ENCODE measurements at regions not wholly inside any gene's neighbourhood (a gene's known extent, or its start where the extent isn't known, plus 50 kb on each side); places are given as distances from the start of the nearest gene placed in this dataset.

- DNase-seq = no peak
These were observed 351.8 kb downstream of the ZIC1 start for GRCh38 chr3:147760941-147761340.

GRCh38 chr3:147773116-147773630 is 364.0 kb downstream of the ZIC1 start:
- no peak for DNase-seq

- DNase-seq = no peak
These were observed 366.2 kb downstream of the ZIC1 start for GRCh38 chr3:147775411-147775810.

GRCh38 chr3:147775816-147776530 is 366.8 kb downstream of the ZIC1 start:
- peak; percentile 56 for DNase-seq

GRCh38 chr3:147793841-147794240 is 384.7 kb downstream of the ZIC1 start:
- no peak for DNase-seq

GRCh38 chr3:147794596-147794995 is 385.4 kb downstream of the ZIC1 start:
- no peak for DNase-seq

GRCh38 chr3:147795418-147795817 is 386.3 kb downstream of the ZIC1 start:
- DNase-seq = no peak

- DNase-seq = no peak
These were observed 387.9 kb downstream of the ZIC1 start for GRCh38 chr3:147797095-147797494.

- no peak for DNase-seq
These were observed 390.4 kb downstream of the ZIC1 start for GRCh38 chr3:147799601-147800000.

GRCh38 chr3:147807776-147808175 is 398.6 kb downstream of the ZIC1 start:
- DNase-seq = no peak

- no peak for DNase-seq
These were observed 400.0 kb downstream of the ZIC1 start for GRCh38 chr3:147809206-147809605.

- peak; percentile 13 for DNase-seq
These were observed 403.2 kb downstream of the ZIC1 start for GRCh38 chr3:147812186-147812911.

- no peak for DNase-seq
These were observed 404.1 kb downstream of the ZIC1 start for GRCh38 chr3:147813256-147813655.

- DNase-seq = no peak
These were observed 407.6 kb downstream of the ZIC1 start for GRCh38 chr3:147816752-147817151.

- DNase-seq = no peak
These were observed 423.4 kb downstream of the ZIC1 start for GRCh38 chr3:147832611-147833010.

- peak; percentile 13 for DNase-seq
These were observed 427.2 kb downstream of the ZIC1 start for GRCh38 chr3:147836330-147836729.

- DNase-seq = peak; percentile 14
These were observed 429.5 kb downstream of the ZIC1 start for GRCh38 chr3:147838652-147839051.

- DNase-seq = peak; percentile 40
These were observed 434.2 kb downstream of the ZIC1 start for GRCh38 chr3:147843331-147843730.

- no peak for DNase-seq
These were observed 437.1 kb downstream of the ZIC1 start for GRCh38 chr3:147846293-147846692.

GRCh38 chr3:147846854-147847478 is 437.8 kb downstream of the ZIC1 start:
- no peak for DNase-seq

- no peak for DNase-seq
These were observed 441.9 kb downstream of the ZIC1 start for GRCh38 chr3:147851062-147851461.

- DNase-seq = no peak
These were observed 445.4 kb downstream of the ZIC1 start for GRCh38 chr3:147854542-147854941.

- DNase-seq = no peak
These were observed 455.7 kb downstream of the ZIC1 start for GRCh38 chr3:147864754-147865354.
